ENCODE measurements at regions not wholly inside any gene's neighbourhood (a gene's known extent, or its start where the extent isn't known, plus 50 kb on each side); places are given as distances from the start of the nearest gene placed in this dataset.

DNA sequence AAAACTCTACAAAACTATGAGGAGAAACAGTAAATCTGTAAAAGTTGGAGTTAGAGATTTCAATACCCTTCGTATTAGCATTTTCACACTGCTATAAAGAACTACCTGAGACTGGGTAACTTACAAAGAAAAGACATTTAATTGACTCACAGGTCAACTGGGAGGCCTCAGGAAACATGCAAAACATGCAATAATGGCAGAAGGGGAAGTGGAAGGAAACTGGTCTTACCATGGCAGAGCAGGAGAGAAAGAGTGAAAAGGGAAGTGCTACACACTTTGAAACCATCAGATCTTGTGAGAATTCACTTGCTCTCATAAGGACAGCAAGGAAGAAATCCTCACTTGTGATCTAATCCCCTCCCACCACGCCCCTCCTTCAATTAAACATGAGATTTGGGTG, 949.9 kb downstream of the TECRL start:
- TF ChIP-seq SREBF2 (IDR thresholded peaks at IDR 0.05; ENCODE audit: low read length) (no peak), HDAC6 (IDR thresholded peaks at IDR 0.05; ENCODE audit: unreplicated experiment) (no peak), CHD1 (IDR thresholded peaks at IDR 0.05; ENCODE audit: low read depth, low read length) (no peak), BMI1 (IDR thresholded peaks at IDR 0.05; ENCODE audit: borderline replicate concordance) (no peak), ATF3 (IDR thresholded peaks at IDR 0.05; ENCODE audit: borderline replicate concordance, extremely low read depth, low read depth, low read length) (no peak)
- TF ChIP-seq, protein P1, sequence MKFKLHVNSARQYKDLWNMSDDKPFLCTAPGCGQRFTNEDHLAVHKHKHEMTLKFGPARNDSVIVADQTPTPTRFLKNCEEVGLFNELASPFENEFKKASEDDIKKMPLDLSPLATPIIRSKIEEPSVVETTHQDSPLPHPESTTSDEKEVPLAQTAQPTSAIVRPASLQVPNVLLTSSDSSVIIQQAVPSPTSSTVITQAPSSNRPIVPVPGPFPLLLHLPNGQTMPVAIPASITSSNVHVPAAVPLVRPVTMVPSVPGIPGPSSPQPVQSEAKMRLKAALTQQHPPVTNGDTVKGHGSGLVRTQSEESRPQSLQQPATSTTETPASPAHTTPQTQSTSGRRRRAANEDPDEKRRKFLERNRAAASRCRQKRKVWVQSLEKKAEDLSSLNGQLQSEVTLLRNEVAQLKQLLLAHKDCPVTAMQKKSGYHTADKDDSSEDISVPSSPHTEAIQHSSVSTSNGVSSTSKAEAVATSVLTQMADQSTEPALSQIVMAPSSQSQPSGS (IDR thresholded peaks at IDR 0.05; ENCODE audit: low read length): no peak

Measured in GM12878 (cell line).